Bronchial epithelial cell (primary cell): ENCODE measurements at regions not wholly inside any gene's neighbourhood (a gene's known extent, or its start where the extent isn't known, plus 50 kb on each side); places are given as distances from the start of the nearest gene placed in this dataset.

Experiments used
- DNase-seq: peaks from one replicate; pipeline ENCODE4 v3.0.0-alpha.2; 2010; ENCODE audit warnings: low read depth
- FAIRE-seq: peaks from 2 replicates; lab custom pipeline; 2011; peaks lifted over from hg19 to GRCh38; lab: Jason Lieb, UNC
- H3K27me3 ChIP-seq: 2 replicates; pipeline ENCODE4 v1.5.1; 2011; ENCODE audit warnings: low read length; ENCODE audit not compliant: control insufficient read depth, insufficient read depth
- H3K36me3 ChIP-seq: 2 replicates; pipeline ENCODE4 v1.5.1; 2011; ENCODE audit warnings: low read length; ENCODE audit not compliant: control insufficient read depth, insufficient read depth
- H3K4me3 ChIP-seq: 2 replicates; pipeline ENCODE4 v1.5.1; 2011; ENCODE audit warnings: mild to moderate bottlenecking, low read depth, low read length, control low read depth
- TF ChIP-seq, protein P1 (sequence below): IDR thresholded peaks from 2 replicates; pipeline ENCODE4 v1.5.1; 2011; ENCODE audit warnings: mild to moderate bottlenecking, moderate library complexity, low read length, control low read depth, inconsistent platforms; ENCODE audit not compliant: insufficient read depth, severe bottlenecking

DNA sequence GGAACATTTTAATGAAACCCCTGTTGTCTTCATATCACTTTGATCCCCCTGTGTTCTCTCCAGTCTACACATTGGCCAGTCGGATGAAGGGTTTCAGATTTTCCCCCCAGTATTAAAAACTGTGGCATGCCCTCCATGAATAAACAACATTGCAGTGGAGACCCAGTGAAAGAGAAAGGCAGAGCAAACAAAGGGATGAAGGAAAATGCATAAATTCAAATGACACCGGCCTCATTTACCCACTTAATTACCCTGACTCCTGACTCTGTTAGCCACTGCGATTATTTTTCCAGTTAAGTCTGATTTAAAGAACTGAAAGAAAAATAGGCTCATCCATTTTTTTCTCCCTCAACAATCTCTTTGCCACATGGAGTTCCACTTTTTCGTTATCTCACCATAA, 569.2 kb downstream of the TFAP2B start:
- H3K36me3 ChIP-seq, result no peaks in the 10 kb centered on the region
- DNase-seq (no peak), FAIRE-seq (no peak)
- no peaks in the 10 kb centered on the region for H3K27me3 ChIP-seq
- TF ChIP-seq, protein P1, sequence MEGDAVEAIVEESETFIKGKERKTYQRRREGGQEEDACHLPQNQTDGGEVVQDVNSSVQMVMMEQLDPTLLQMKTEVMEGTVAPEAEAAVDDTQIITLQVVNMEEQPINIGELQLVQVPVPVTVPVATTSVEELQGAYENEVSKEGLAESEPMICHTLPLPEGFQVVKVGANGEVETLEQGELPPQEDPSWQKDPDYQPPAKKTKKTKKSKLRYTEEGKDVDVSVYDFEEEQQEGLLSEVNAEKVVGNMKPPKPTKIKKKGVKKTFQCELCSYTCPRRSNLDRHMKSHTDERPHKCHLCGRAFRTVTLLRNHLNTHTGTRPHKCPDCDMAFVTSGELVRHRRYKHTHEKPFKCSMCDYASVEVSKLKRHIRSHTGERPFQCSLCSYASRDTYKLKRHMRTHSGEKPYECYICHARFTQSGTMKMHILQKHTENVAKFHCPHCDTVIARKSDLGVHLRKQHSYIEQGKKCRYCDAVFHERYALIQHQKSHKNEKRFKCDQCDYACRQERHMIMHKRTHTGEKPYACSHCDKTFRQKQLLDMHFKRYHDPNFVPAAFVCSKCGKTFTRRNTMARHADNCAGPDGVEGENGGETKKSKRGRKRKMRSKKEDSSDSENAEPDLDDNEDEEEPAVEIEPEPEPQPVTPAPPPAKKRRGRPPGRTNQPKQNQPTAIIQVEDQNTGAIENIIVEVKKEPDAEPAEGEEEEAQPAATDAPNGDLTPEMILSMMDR, result no peak
- H3K4me3 ChIP-seq, result no peak overlapping the region

DNA sequence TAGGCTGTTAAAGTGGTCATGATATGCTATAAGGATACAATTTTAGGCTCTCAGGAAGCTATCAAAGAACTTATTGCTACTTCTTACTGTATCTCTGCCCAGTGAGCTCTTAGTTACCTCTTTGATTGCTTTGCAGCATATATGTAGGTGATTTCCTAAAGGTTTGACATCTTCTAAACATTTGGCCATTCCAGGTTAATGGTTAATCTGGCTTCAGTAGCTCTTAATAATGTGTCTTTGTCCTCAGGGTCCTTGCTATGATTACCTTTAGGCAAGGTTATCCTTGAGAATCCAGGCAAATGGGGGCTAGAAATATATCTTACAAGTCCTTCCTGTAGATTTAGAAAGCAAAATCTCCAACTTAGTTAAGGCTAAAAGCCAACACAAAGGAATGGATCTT, 575.4 kb downstream of the TFAP2B start:
- FAIRE-seq, result no peak
- no peaks in the 10 kb centered on the region for H3K36me3 ChIP-seq
- no peaks in the 10 kb centered on the region for H3K27me3 ChIP-seq
- DNase-seq, result no peak
- no peak overlapping the region for H3K4me3 ChIP-seq
- TF ChIP-seq, protein P1, result no peak

DNA sequence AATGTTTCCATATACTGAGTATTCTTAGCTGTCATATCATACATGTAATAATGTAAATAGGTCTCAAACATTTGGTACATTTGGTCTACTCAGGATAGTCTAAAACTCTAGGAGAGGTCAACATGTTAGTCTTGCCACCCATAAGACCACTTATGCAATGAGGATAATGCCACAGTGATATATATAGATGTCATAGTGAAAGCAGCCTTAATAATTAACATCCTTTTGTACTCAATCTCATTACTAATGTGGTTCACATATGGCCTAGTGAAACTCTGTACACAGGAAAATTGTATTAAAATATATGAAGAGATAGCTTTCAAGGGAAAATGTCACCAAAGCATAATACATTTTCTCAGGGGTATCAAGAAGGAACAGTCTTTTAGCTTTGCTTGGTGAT, 577.9 kb downstream of the TFAP2B start:
- Histone ChIP-seq H3K4me3 (no peak overlapping the region), H3K27me3 (no peaks in the 10 kb centered on the region), H3K36me3 (no peaks in the 10 kb centered on the region)
- no peak for DNase-seq
- TF ChIP-seq, protein P1, result no peak
- FAIRE-seq, result no peak

DNA sequence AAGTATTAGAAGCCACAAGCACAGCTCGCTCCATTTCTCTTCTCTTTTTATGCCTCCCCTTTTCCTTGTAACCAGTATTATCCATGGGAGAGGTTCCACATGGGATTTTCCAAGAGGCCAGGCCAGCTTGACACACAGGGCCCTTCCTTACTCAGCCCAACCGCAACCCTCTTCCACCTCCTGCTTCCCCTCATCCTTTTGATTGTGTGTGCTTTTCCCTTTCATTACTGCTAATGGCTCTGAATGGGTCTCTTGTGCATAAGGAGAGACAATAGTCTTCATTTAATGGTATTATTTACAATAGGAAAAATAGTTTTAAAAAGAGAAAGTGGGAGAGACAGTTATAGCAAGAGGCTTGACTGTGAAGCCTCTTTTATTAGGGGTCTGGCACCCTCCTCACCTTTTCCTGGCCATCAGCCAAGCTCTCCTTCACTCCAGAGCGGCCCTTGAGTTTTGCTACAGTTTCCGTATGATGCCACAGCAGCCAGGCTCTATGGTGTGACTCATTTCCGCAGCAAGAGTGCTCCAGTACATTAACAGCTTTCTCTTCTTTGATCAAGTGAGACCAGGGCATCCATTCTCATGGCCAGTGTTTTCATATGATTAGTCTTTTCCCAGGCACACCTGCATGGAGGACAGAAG, 579.5 kb downstream of the TFAP2B start:
- Histone ChIP-seq H3K27me3 (no peaks in the 10 kb centered on the region), H3K4me3 (no peak overlapping the region), H3K36me3 (no peaks in the 10 kb centered on the region)
- FAIRE-seq, result no peak
- TF ChIP-seq, protein P1, result no peak
- DNase-seq, result peak; percentile 70

DNA sequence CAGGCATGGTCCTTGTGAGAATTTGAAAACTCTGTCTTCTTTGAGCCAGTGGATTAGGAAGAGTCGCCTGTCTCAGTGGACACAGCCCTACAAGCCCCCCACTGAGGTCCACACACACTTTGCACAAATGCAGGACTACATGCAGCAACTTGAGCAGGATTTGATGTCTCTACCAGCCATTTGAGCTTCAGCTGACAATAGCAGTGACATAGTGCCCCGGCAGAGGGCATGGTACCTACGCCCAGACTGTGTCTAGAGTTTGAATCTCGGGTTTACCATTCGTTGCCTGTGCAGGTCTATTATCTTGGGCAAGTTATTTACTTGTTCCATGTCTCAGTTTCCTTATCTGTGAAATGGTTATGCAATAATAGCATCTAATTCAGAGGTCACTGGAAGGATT, 580.1 kb downstream of the TFAP2B start:
- DNase-seq, result no peak
- no peaks in the 10 kb centered on the region for H3K27me3 ChIP-seq
- TF ChIP-seq, protein P1, result no peak
- no peaks in the 10 kb centered on the region for H3K36me3 ChIP-seq
- no peak overlapping the region for H3K4me3 ChIP-seq
- FAIRE-seq, result no peak

DNA sequence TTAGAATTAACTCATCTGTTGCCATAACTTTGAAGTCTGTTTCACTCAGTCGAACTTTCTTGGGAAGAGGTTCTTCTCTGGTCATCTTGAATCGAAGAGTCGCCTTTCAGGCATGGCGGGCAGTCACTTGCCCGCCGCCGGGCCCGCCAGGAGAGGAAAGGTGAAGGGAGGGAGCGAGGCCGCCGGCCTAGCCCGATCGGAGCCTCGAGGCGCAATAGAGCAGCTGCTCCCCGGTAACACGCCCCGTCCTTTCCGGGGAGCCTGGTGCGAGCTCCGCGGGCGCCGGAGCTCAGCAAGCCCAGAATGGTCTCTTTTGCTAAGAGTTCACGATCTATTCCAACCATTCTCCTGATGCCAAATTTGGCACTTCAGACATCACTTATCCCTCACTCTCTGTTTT, 591.8 kb downstream of the TFAP2B start:
- FAIRE-seq, result no peak
- DNase-seq, result no peak
- no peaks in the 10 kb centered on the region for H3K36me3 ChIP-seq
- H3K4me3 ChIP-seq, result no peak overlapping the region
- H3K27me3 ChIP-seq, result no peaks in the 10 kb centered on the region
- TF ChIP-seq, protein P1, result no peak
